ENCODE measurements at regions not wholly inside any gene's neighbourhood (a gene's known extent, or its start where the extent isn't known, plus 50 kb on each side); places are given as distances from the start of the nearest gene placed in this dataset.
"Not testable (repeated sequence)": the region's sequence is repeated elsewhere in the genome, so short reads cannot be mapped to it uniquely, and the experiment has no call there.

DNA sequence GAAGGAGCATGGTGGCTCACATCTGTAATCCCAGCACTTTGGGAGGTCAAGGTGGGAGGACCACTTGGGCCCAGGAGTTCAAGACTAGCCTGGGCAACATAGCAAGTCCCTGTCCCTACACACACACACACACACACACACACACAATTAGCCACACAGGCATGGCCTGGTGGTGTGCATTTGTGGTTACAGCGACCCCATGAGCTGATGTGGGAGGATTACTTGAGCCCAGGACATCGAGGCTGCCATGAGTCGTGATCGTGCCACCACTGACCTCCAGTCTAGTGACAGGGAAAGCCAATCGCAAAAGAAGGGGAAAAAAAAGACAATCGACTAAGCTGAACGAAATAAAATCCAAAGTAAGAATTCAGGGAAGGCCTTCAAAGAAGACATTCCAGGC, 67.9 kb downstream of the TBX3 start:
- DNase-seq, result no peak

DNA sequence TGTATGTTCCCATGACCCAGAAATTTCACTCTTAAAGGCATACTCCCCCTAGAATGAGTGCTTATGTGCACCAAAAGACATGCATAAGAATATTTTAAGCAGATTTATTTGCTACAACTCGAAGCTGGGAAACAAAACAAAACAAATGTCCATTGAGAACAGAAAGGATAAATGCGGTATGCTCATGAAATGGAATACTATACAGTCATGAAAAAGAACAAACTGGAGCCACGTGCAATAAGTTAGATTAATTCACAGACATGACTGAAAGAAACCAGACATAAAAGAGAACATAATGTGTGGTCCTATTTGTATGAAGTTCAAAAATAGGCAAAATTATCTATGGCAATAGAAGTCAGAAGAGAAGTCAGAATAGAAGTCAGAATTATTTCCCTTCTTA, 69.9 kb downstream of the TBX3 start:
- DNase-seq, result no peak

DNA sequence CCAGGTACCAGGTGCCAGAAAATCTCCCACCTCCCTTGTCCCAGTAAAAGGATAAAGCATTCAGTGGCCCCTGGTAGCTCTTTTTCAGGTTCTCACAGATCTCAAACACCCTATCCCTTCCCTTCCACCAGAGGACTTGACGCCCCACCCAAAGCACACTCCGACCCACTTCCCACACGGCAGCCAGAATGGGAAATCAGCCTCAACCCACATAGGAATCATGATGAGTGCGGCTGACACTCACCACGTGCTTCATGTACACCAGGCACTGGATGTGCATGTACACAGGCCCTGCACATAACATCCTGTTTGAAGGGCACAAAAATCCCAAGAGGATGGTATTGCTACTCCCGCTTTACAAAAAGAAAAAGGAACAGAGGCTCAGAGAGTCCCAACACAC, 71.9 kb downstream of the TBX3 start:
- no peak for DNase-seq

DNA sequence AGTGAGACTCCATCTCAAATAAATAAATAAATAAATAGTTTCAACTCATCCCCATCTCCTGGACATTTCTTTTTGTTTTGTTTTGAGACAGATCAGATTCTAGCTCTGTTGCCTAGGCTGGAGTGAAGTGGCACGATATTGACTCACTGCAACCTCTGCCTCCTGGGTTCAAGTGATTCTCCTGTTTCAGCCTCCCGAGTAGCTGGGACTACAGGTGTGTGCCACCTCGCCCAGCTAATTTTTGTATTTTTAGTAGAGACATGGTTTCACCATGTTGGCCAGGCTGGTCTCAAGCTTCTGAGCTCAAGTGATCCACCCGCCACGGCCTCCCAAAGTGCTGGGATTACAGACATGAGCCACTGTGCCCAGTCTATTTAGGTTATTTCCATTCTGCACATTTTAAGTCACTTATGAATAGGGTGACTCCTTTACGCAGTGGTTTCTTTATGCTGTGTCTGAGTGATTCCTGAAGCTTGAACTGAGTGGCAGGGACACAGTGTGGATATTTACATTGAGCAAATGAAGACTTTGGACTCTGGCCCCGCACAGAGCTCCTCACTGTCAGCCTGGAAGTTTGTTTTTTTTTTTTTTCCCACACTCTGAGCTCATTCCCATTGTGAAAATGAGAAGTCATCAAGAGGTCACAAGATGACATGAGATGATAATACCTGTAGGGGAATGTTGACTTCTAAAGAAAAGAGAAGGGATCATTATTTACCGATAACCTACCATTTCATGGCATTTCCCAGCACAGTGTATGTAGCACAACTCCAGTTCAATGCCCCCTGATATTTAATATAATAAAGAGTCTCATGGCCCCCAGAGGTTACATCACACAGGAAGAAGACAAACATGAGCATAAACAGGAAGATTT, 72.6 kb downstream of the TBX3 start:
- DNase-seq, result no peak

DNA sequence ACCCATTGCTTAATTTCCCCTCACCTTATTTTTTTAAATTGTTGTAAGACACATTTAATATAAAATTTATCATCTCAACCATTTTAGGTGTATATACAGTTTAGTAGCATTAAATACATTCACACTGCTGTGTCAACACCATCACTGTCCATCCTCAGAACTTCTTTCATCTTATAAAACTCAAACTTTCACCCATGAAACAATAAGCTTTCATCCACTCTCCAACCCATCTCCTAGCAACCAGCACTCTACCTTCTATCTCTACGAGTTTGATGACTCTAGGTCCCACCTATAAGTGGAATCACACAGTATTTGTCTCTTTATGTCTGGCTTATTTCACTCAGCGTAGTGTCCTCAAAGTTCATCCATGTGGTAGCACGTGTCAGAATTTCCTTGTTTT, 75.5 kb downstream of the TBX3 start:
- DNase-seq, result no peak

DNA sequence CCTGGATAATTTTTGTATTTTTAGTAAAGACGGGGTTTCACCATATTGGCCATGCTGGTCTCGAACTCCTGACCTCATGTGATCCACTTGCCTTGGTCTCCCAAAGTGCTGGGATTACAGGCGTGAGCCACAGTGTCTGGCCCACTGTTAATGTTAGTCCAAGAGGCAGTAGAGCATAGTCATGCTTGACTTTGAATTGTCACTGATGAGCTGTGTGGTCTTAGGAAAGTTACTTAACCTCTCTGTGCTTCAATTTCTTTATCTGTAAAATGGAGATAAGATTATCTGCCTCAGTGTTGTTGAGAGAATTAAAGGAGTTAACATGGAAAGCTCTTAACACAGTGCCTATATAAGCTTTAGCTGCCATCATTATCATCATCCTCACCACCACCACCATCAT, 78.1 kb downstream of the TBX3 start:
- DNase-seq, result no peak

DNA sequence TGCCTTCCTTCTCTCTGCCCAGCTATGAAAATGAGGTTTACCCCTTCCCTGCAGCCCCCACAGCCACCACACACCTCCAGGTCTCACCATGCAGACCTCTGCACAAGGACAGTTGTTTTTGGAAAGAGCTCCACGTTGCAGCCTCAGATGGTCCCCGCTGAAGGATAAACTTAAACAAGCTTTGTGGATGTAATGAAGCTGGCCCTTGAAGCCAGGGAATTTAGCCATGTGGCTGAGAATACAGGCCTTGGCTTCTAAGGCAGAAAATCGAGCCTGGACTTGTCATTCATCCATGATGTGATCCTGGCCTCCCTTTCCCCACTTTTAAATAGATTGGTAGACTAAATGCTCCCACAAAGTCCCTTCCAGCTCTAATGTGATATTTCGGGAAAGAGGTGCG, 79.4 kb downstream of the TBX3 start:
- no peak for DNase-seq

DNA sequence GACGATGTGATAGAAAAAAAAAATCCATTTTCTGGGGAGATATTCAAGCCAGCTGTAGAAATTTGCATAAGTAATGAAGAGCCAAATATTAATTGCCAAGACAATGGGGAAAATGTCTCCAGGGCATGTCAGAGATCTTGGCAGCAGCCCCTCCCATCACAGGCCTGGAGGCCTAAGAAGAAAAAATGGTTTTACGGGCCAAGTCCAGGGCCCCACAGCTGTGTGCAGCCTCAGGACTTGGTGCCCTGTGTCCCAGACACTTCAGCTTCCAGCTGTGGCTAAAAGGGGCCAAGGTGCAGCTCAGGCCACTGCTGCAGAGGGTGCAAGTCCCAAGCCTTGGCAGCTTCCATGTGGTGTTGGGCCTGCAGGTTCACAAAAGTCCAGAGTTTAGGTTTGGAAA, 83.4 kb downstream of the TBX3 start:
- not testable (repeated sequence) for DNase-seq

DNA sequence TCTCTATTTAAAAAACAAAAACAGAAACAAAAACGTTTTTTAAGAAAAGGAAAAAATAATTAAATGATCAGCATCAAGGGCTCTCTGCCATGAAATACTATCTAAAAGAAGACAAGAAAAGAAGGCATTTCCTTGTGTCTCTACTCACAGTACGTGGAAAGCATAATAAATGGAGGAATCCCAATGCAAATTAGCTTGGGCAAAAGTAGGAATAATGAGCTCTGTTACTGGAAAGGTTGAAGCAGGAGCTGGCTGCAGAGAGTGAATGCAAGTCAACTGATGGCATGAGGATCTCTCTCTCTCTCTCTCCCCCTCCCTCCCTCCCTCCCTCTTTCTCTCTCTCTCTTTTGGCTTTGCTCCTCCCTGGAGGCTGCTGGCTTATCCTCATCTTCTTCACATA, 85.9 kb downstream of the TBX3 start:
- DNase-seq, result no peak

DNA sequence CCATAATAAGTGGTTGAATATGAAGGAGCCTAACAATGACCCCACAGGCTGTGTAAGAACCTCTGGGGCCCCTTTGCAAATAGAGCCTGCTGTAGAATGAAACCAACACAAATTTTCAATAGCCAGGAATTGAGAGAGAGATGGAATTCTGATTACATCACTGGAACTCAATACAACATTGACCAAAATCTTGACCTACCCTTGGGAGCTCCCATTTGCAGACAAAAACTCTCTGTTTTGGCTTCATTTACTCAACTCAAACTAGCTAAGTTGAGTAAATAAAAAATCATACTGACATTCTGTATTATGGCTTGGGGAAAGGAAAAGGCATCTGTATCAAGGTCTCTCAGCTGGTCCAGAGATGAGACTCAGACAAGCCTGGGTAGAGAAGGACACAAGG, 91.0 kb downstream of the TBX3 start:
- DNase-seq, result no peak

DNA sequence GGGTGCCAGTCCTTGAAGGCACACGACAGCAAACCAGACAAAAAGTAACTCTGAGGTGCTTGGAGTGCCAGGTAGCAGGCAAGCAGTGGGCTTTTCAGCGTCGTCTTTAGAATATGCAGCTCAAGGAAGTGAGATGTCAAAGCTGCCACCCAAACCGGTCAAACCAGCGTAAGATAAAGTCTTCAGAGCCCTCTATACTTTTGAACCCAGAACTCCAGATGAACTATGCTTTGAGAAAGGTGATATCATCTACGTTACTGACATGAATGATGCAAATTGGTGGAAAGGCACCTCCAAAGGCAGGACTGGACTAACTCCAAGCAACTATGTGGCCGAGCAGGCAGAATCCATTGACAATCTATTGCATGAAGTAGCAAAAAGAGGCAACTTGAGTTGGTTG, 95.9 kb downstream of the TBX3 start:
- no peak for DNase-seq

DNA sequence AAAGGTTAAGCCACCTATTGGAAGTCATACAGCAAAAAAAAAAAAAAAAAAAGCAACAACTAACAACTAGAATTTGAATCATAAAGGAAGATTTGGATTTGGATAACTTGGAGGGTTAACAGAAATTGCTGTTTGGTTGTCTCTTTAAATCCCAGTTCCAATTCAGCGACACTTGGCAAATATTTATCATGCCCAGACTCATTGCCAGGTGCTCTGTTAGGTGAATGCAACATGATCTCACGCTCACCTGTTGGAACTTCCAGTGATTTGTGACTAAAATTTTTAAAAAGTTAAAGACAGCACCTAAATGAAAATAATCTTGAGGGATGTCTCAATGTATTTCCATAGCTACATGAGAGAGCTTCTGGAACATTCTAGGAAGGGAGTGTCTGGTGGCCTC, 103.7 kb downstream of the TBX3 start:
- DNase-seq, result no peak

DNA sequence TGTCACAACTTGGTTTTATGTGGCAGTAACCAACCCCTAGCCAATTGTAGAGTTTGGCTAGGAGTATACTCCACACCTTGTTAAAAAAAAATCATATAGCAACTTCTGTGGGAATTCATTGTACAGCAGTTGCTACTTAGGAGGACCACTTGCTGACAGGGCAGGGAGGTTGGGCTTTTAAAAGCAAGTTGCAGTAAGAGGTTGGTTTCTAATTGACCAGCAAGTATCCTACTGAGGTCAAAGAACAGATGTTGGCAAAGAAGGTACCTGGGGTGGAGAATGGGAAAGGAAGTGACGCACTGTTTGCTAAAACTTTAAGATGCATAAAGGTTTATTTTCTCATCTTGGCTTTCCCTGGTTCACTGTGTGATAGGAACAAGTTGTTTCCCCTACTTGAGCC, 104.6 kb downstream of the TBX3 start:
- no peak for DNase-seq

DNA sequence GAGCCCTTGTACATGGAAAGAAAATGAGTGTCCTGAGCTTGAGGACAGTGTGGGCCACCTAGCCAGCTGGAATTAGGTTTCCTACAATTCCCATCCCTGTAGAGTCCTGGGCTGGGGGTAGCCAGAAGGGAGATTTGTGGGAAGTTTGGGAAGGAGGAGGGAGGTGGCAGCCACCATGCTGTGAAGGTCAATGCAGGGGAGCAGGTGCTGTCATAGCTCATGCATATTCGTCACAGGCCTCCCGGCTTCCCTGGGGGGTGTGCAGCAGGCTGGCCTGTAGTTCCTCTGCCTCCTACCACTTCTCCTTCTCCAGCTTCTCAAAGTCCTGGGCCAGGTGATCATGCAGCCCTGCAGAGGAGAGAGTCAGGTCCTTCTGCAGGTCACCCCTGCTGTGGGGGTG, 121.3 kb downstream of the TBX3 start:
- no peak for DNase-seq

DNA sequence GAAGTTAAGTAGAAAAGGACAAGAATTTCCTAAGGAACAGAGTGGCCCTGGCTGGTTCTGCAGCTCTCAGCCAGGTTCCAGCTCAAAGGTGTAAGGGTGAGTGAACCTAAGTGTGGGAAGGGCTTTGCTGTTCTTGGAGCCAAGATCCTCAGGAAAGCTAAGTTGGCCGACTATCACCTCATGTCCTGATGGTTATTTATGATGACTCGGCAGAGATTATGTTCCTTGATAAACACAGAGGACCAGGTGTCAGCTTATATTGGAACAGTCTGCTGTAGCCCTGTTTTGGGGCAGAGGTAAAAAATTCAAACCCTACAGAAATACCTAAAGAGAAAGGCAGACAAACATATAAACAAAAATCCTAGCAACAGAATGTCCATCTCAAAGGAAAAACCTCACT, 128.5 kb downstream of the TBX3 start:
- DNase-seq, result no peak

DNA sequence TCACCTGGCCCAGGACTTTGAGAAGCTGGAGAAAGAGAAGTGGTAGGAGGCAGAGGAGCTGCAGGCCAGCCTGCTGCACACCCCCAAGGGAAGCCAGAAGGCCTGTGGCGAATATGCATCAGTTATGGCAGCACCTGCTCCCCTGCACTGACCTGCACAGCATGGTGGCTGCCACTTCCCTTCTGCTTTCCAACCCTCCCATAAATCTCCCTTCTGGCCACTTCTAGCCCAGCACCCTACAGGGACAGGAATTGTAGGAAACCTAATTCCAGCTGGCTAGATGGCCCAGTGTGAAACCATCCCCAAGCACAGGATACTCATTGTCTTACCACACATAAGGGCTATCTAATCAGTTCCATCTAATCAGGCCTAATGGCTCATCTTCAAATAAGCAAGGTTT, 136.3 kb downstream of the TBX3 start:
- DNase-seq, result no peak

DNA sequence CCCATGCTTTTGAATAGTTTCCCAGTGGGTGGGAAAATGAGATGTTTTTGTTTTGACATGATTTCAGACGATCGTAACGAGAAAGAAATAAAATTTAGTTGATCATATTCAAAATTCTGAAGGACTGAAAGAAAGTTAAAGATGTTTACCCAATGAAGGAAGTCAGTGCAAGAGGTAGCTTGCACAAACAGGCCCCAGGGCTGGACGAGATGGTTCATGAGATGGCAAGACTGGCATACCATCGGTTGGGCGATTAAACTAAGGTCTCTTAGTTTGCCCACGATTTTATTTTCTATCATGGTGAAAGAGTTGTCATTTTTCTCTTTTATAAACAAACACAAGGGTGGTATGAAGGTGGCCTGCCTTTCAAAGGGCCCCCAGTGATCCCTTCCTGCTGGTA, 124.5 kb upstream of the TBX5 start:
- no peak for DNase-seq

DNA sequence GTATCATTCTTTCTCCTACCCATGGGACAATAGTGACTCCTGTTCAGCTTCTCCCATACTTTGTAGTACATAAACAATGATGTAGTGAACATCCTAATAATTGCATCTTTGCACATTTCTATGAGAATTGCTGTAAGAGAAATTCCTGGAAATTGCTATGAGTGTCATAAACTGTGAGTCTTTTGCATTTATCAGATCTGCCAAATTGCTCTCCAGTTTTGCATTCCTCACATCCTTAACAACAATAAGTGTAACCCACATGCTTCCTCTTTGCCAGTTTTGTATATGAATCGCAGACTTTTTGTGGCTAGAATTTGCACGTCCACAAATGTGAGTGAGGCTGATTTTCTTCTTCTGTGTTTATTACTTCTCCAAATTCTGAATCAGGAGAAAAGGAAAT, 124.0 kb upstream of the TBX5 start:
- no peak for DNase-seq

DNA sequence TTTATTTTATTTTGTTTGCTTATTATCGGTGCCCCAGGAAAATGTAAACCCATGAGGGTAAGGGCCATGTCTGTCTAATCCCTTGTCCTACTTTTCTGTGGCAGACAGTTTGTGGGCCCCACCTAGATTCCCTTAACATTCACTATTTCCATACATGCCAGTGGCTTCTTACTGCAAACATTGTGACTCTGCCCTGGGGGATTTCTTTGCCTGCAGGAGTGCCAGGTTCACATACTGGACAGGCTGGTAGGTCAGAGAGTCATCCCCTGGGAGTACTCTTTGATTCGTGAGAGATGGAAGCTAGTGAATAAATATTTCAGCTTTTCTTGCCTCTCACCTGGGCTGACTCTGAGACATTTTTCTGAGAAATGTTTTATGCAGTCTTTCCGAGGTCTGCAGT, 122.8 kb upstream of the TBX5 start:
- no peak for DNase-seq

DNA sequence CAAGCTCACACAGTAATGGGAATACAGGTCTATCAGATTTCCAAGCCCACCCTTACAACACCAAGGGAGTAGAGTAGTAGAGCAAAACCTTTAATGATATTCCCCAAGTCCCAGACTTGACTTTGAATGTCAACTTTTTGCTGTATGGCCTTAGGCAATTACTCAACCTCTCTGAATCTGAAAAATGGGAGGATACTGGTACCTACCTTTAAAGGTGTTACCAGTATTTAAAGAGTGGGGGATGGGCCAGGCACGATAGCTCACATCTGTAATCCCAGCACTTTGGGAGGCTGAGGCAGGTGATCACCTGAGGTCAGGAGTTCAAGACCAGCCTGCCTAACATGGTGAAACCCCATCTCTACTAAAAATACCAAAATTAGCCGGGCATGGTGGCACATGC, 115.2 kb upstream of the TBX5 start:
- DNase-seq, result not testable (repeated sequence)

DNA sequence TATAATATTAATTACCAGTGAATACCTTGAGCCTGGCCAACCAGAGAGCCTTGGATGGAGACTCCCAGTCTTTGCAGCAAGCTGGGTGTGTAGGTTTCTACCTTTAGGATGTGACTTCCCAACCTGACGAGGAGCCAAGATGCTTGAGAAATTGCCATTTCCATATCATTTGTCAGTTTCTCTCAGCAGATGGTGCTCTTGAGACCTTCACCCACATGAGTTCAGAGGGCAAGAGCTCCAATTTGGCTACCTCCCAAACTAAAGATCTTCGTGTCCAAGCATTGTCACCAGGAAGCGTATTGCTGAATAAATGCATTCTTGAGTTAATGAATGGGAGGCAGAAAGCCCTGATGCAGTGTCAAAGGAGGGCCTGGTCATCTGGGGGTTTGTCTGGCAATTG, 106.4 kb upstream of the TBX5 start:
- DNase-seq, result no peak

DNA sequence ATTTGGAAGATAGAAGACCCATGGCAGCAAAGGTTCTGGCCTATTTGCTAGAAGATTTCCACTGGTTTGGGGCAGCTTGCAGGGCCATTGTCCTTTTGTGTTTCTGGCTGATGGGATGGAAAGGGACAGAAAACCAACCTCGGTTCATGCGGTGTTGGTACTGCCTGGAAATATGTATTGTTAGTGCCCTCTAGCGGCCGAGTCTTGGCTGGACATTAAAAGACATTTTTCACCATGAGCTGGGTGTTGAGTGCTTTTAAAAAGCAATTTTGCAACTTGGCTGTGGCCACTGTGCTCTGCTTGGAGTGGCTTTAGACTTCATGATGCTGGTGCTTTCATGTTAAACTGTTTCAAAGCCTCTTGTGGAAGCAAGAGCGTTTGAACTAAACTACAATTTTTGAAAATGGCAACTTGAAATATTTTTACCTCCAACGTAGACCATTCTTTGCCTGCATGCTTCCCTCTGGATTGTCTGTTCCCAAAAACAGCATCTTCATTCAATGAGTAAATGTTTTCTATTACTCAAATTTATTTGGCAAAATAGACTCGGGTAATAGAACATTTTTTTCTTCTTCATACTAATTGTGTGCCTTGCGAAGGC, 102.7 kb upstream of the TBX5 start:
- peak; percentile 36 for DNase-seq

DNA sequence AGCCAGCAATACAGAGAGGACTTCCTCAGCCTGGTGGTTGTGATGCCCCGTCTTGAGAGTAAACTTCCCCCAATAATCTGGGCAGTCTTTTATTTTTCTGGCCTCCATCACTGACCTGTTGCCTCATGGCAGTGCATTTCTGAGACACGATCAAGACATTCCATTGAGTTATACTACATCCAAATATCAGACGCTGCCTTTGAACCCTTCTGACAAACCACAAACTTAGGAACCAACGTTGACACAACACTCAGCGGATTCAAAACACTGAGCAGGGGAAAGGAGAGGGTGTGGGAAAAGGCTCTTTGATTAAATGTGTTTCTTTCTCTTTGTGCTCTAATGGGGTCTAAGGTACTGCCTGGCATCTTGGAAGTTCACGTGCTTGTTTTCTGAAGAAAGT, 100.7 kb upstream of the TBX5 start:
- DNase-seq, result no peak

DNA sequence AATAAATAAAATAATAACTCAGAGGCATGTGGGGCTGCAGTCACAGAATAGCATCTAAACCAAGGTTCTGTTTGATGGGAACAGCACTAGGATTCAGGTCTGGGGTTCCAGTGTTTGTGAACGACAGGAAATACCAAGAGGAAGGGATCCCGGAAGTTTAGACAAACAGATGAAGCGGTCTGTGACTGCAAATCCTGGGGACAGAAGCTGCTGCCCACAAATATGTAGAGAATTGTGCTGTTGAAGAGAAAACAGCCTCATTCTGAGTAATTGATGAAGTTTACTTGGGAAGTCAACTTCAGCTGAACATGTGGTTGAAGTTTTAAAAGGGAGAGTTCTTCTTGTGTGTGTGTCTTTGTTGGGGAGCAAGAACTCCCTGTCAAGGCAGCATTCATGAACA, 98.4 kb upstream of the TBX5 start:
- DNase-seq, result no peak

DNA sequence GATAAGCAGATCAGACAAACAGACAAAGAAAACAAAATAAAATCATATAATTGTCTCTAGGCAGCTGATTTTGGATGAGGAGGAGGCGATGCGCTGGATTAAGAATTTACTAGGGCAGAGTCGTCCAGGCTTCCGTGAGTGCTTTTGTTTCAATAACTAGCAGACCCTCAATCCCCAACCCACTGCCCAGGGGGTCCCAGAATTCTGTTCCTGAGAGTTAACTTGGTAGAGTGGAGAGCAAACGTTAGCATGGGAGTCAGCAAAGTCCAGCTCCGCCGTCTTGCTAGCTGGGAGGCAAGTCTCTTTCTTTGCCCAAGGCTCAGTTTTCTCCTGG, 95.5 kb upstream of the TBX5 start:
- DNase-seq, result no peak

All from occipital lobe (tissue), 1 donor.